ENCODE measurements at regions not wholly inside any gene's neighbourhood (a gene's known extent, or its start where the extent isn't known, plus 50 kb on each side); places are given as distances from the start of the nearest gene placed in this dataset.

GRCh38 chr2:56713161-56713676 lies 529.4 kb downstream of the CCDC85A start:
- DNase-seq, result no peak
- Histone ChIP-seq H3K27ac (no peak overlapping the region), H3K36me3 (no peaks in the 10 kb centered on the region), H3K9me3 (no peaks in the 10 kb centered on the region), H3K27me3 (no peaks in the 10 kb centered on the region), H3K4me1 (ENCODE audit: insufficient read depth) (no peaks in the 10 kb centered on the region), H3K4me3 (no peak overlapping the region)
- intact Hi-C loops (cut with DNase I), result no loop called here
- 61 to 69% (median 62%) methylated on average over 5 of the region's 5 CpGs for WGBS, 3 donors
- TF ChIP-seq POLR2A (IDR thresholded peaks at IDR 0.05) (no peak), EP300 (IDR thresholded peaks at IDR 0.05) (no peak), CTCF (IDR thresholded peaks at IDR 0.05) (no peak)

GRCh38 chr2:56713978-56714377 lies 530.2 kb downstream of the CCDC85A start:
- Histone ChIP-seq H3K27me3 (no peaks in the 10 kb centered on the region), H3K36me3 (no peaks in the 10 kb centered on the region), H3K4me1 (ENCODE audit: insufficient read depth) (no peaks in the 10 kb centered on the region), H3K4me3 (no peak overlapping the region), H3K27ac (no peak overlapping the region), H3K9me3 (no peaks in the 10 kb centered on the region)
- 61 to 79% (median 75%) methylated on average over 1 of the region's 1 CpG for WGBS, 3 donors
- DNase-seq, result no peak
- intact Hi-C loops (cut with DNase I), result no loop called here
- no peak for TF ChIP-seq CTCF (IDR thresholded peaks at IDR 0.05)
- no peak for TF ChIP-seq EP300 (IDR thresholded peaks at IDR 0.05)
- no peak for TF ChIP-seq POLR2A (IDR thresholded peaks at IDR 0.05)

- 77 to 81% (median 78%) methylated on average over 7 of the region's 7 CpGs for WGBS, 3 donors
- Histone ChIP-seq H3K27me3 (no peaks in the 10 kb centered on the region), H3K36me3 (no peaks in the 10 kb centered on the region), H3K27ac (no peak overlapping the region), H3K9me3 (no peaks in the 10 kb centered on the region), H3K4me1 (ENCODE audit: insufficient read depth) (no peaks in the 10 kb centered on the region), H3K4me3 (no peak overlapping the region)
- DNase-seq, result no peak
- intact Hi-C loops (cut with DNase I), result no loop called here
- TF ChIP-seq CTCF (IDR thresholded peaks at IDR 0.05) (no peak), EP300 (IDR thresholded peaks at IDR 0.05) (no peak), POLR2A (IDR thresholded peaks at IDR 0.05) (no peak)
These were observed 530.6 kb downstream of the CCDC85A start for GRCh38 chr2:56714400-56714799.

GRCh38 chr2:56715683-56716082 lies 531.9 kb downstream of the CCDC85A start:
- intact Hi-C loops (cut with DNase I), result no loop called here
- DNase-seq, result no peak
- TF ChIP-seq CTCF (IDR thresholded peaks at IDR 0.05), result no peak
- no peak for TF ChIP-seq POLR2A (IDR thresholded peaks at IDR 0.05)
- no peak for TF ChIP-seq EP300 (IDR thresholded peaks at IDR 0.05)
- Histone ChIP-seq H3K9me3 (no peaks in the 10 kb centered on the region), H3K4me3 (no peak overlapping the region), H3K36me3 (no peaks in the 10 kb centered on the region), H3K4me1 (ENCODE audit: insufficient read depth) (no peaks in the 10 kb centered on the region), H3K27ac (no peak overlapping the region), H3K27me3 (no peaks in the 10 kb centered on the region)
- 49 to 53% (median 52%) methylated on average over 3 of the region's 3 CpGs for WGBS, 3 donors

All from ovary (tissue), 7 donors.